HuH-7.5 (cell line): ENCODE measurements at regions not wholly inside any gene's neighbourhood (a gene's known extent, or its start where the extent isn't known, plus 50 kb on each side); places are given as distances from the start of the nearest gene placed in this dataset.
"Not testable (repeated sequence)": the region's sequence is repeated elsewhere in the genome, so short reads cannot be mapped to it uniquely, and the experiment has no call there.

Source experiments
- DNase-seq: peaks from one replicate; pipeline ENCODE4 v3.0.0; 2011; ENCODE audit warnings: low spot score

GRCh38 chr12:84272324-84272723 is 640.3 kb downstream of the SLC6A15 start:
- DNase-seq, result no peak

GRCh38 chr12:84270470-84271140 is 642.0 kb downstream of the SLC6A15 start:
- no peak for DNase-seq

GRCh38 chr12:84247931-84248330 is 664.7 kb downstream of the SLC6A15 start:
- no peak for DNase-seq

- no peak for DNase-seq
Observed at GRCh38 chr12:84243686-84244085, 668.9 kb downstream of the SLC6A15 start.

- DNase-seq, result no peak
Observed at GRCh38 chr12:84222841-84223240, 689.8 kb downstream of the SLC6A15 start.

GRCh38 chr12:84218406-84218805 is 694.2 kb downstream of the SLC6A15 start:
- no peak for DNase-seq

GRCh38 chr12:84201976-84202375 is 710.6 kb downstream of the SLC6A15 start:
- no peak for DNase-seq

- no peak for DNase-seq
Observed at GRCh38 chr12:84198294-84198946, 714.2 kb downstream of the SLC6A15 start.

GRCh38 chr12:84191779-84192178 is 720.8 kb downstream of the SLC6A15 start:
- no peak for DNase-seq

- DNase-seq, result no peak
Observed at GRCh38 chr12:84186433-84186832, 726.2 kb downstream of the SLC6A15 start.

GRCh38 chr12:84183576-84183975 is 729.0 kb downstream of the SLC6A15 start:
- DNase-seq, result no peak

GRCh38 chr12:84174115-84174514 is 738.5 kb downstream of the SLC6A15 start:
- DNase-seq, result no peak

GRCh38 chr12:84172823-84173424 is 739.7 kb downstream of the SLC6A15 start:
- no peak for DNase-seq

- no peak for DNase-seq
Observed at GRCh38 chr12:84166812-84167211, 745.8 kb downstream of the SLC6A15 start.

GRCh38 chr12:84165998-84166571 is 746.5 kb downstream of the SLC6A15 start:
- no peak for DNase-seq

GRCh38 chr12:84161296-84161695 is 751.3 kb downstream of the SLC6A15 start:
- DNase-seq, result no peak

- DNase-seq, result no peak
Observed at GRCh38 chr12:84159260-84159659, 753.3 kb downstream of the SLC6A15 start.

GRCh38 chr12:84157170-84157569 is 755.4 kb downstream of the SLC6A15 start:
- no peak for DNase-seq

GRCh38 chr12:84154991-84155930 is 757.3 kb downstream of the SLC6A15 start:
- not testable (repeated sequence) for DNase-seq

GRCh38 chr12:84154439-84154990 is 758.1 kb downstream of the SLC6A15 start:
- DNase-seq, result not testable (repeated sequence)

- no peak for DNase-seq
Observed at GRCh38 chr12:84150201-84150600, 762.4 kb downstream of the SLC6A15 start.

GRCh38 chr12:84148335-84148734 is 764.3 kb downstream of the SLC6A15 start:
- DNase-seq, result no peak
